ENCODE measurements at regions not wholly inside any gene's neighbourhood (a gene's known extent, or its start where the extent isn't known, plus 50 kb on each side); places are given as distances from the start of the nearest gene placed in this dataset.

- H3K4me1 ChIP-seq: no peaks in the 10 kb centered on the region
- no peak for TF ChIP-seq CTCF (IDR thresholded peaks at IDR 0.05; ENCODE audit: low read depth, low read length)
- H3K9me3 ChIP-seq: no peaks in the 10 kb centered on the region
- no peaks in the 10 kb centered on the region; the same call in 1 of the 2 replicates for H3K27me3 ChIP-seq
- H3K4me3 ChIP-seq (ENCODE audit: low read depth, low read length): no peak overlapping the region
- no peak for DNase-seq
- H3K36me3 ChIP-seq: no peaks in the 10 kb centered on the region
Measured at GRCh38 chr3:5277612-5278236, 90.2 kb downstream of the EDEM1 start.

GRCh38 chr3:5278666-5279065, 91.2 kb downstream of the EDEM1 start:
- no peak for DNase-seq
- H3K9me3 ChIP-seq: no peaks in the 10 kb centered on the region
- no peak for TF ChIP-seq CTCF (IDR thresholded peaks at IDR 0.05; ENCODE audit: low read depth, low read length)
- no peak overlapping the region for H3K4me3 ChIP-seq (ENCODE audit: low read depth, low read length)
- no peaks in the 10 kb centered on the region for H3K36me3 ChIP-seq
- H3K27me3 ChIP-seq: no peaks in the 10 kb centered on the region; the same call in 1 of the 2 replicates
- no peaks in the 10 kb centered on the region for H3K4me1 ChIP-seq

- Histone ChIP-seq H3K4me3 (ENCODE audit: low read depth, low read length) (no peak overlapping the region), H3K27me3 (no peaks in the 10 kb centered on the region), H3K9me3 (no peaks in the 10 kb centered on the region), H3K4me1 (no peaks in the 10 kb centered on the region), H3K36me3 (no peaks in the 10 kb centered on the region)
- TF ChIP-seq CTCF (IDR thresholded peaks at IDR 0.05; ENCODE audit: low read depth, low read length): no peak
- DNase-seq: no peak
Measured at GRCh38 chr3:5282703-5283102, 95.2 kb downstream of the EDEM1 start.

- no peak for DNase-seq
- Histone ChIP-seq H3K27me3 (no peaks in the 10 kb centered on the region), H3K9me3 (no peaks in the 10 kb centered on the region), H3K4me3 (ENCODE audit: low read depth, low read length) (no peak overlapping the region), H3K36me3 (no peaks in the 10 kb centered on the region), H3K4me1 (no peaks in the 10 kb centered on the region)
- no peak for TF ChIP-seq CTCF (IDR thresholded peaks at IDR 0.05; ENCODE audit: low read depth, low read length)
Measured at GRCh38 chr3:5285439-5285838, 97.9 kb downstream of the EDEM1 start.

GRCh38 chr3:5290915-5291314, 103.4 kb downstream of the EDEM1 start:
- Histone ChIP-seq H3K36me3 (no peaks in the 10 kb centered on the region), H3K4me3 (ENCODE audit: low read depth, low read length) (no peak overlapping the region), H3K4me1 (no peaks in the 10 kb centered on the region), H3K9me3 (no peaks in the 10 kb centered on the region), H3K27me3 (no peaks in the 10 kb centered on the region)
- TF ChIP-seq CTCF (IDR thresholded peaks at IDR 0.05; ENCODE audit: low read depth, low read length): no peak
- no peak for DNase-seq

GRCh38 chr3:5292512-5292911, 105.0 kb downstream of the EDEM1 start:
- H3K4me1 ChIP-seq: no peaks in the 10 kb centered on the region
- TF ChIP-seq CTCF (IDR thresholded peaks at IDR 0.05; ENCODE audit: low read depth, low read length): no peak
- H3K4me3 ChIP-seq (ENCODE audit: low read depth, low read length): no peak overlapping the region
- no peak for DNase-seq
- H3K9me3 ChIP-seq: no peaks in the 10 kb centered on the region
- no peaks in the 10 kb centered on the region for H3K36me3 ChIP-seq
- H3K27me3 ChIP-seq: no peaks in the 10 kb centered on the region
